OCI-LY3 (cell line): ENCODE measurements at regions not wholly inside any gene's neighbourhood (a gene's known extent, or its start where the extent isn't known, plus 50 kb on each side); places are given as distances from the start of the nearest gene placed in this dataset.

ENCODE experiments used
- CTCF ChIP-seq: fragments of 200-600, 300-600 bp; sonication (generic); IDR thresholded peaks from 2 replicates; pipeline ENCODE4 v1.5.1; 2014; ENCODE audit warnings: antibody characterized with exemption, low read length, low read depth
- EZH2phosphoT487 ChIP-seq: fragments of 200-600 bp; shearing (Covaris generic); IDR thresholded peaks from 2 replicates; pipeline ENCODE4 v1.6.1; 2018; ENCODE audit warnings: antibody characterized with exemption, mixed run types, low read depth

- TF ChIP-seq CTCF: no peak
- TF ChIP-seq EZH2phosphoT487: no peak
These were observed 794.5 kb downstream of the DSC3 start for GRCh38 chr18:30248056-30248455.
